NCI-H345 treated with DMSO at 0.1 percent for 48 hours (cell line): ENCODE measurements at regions not wholly inside any gene's neighbourhood (a gene's known extent, or its start where the extent isn't known, plus 50 kb on each side); places are given as distances from the start of the nearest gene placed in this dataset.
"Not testable (repeated sequence)": the region's sequence is repeated elsewhere in the genome, so short reads cannot be mapped to it uniquely, and the experiment has no call there.

ENCODE experiments used
- DNase-seq: peaks from one replicate; lab custom pipeline; 2025; ENCODE audit not compliant: unreplicated experiment; lab: John Stamatoyannopoulos, UW

DNA sequence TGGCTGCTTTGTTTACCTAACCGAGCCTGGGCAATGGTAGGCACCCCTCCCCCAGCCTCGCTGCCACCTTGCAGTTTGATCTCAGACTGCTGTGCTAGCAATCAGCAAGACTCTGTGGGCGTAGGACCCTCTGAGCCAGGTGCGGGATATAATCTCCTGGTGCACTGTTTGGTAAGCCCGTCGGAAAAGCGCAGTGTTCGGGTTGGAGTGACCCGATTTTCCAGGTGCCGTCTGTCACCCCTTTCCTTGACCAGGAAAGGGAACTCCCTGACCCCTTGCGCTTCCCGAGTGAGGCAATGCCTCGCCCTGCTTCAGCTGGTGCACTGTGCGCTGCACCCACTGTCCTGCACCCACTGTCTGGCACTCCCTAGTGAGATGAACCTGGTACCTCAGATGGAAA is 482.2 kb upstream of the SMC2 start:
- not testable (repeated sequence) for DNase-seq

DNA sequence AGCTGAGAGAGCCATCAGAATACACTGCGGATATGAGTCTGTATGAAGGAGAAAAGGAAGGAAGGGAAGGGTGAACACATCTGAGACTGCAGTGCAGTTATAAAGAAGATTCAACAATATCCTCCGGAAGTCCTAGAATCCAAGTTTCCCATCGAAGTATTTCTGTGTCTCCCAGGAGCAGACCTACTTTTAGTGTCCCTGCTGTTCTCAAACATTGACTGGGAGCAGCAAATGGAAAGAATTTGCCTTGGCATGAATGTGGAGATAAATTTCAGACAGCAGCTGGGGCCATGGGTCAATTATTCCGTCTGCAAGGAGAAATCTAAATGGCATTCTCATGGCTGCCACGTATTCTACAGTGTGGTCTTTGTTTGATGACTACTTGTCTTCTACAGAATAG is 478.1 kb upstream of the SMC2 start:
- DNase-seq, result no peak

- DNase-seq, result no peak
Observed at GRCh38 chr9:103617046-103617445, 477.1 kb upstream of the SMC2 start.

GRCh38 chr9:103625161-103625804 is 468.8 kb upstream of the SMC2 start:
- DNase-seq, result no peak

DNA sequence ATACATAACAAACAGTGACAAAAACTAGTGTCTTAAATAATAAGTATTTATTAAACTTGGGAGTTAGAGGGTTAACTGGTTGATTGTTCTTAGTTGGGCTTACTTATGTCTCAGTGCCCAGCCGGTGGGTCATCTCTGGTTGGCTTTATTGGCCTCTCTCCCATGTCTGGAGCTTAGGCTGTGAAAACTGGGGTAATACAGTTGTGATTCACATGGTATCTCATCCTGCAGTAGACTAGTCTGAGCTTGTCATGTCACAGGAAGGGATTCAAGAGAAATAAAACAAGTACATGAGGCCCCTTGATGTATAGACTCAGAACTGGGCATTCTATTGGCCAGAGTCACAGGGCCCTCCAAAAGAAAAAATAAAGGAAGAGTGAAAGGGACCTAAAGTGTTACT is 466.4 kb upstream of the SMC2 start:
- no peak for DNase-seq

- DNase-seq, result no peak
Observed at GRCh38 chr9:103649086-103649485, 445.0 kb upstream of the SMC2 start.

DNA sequence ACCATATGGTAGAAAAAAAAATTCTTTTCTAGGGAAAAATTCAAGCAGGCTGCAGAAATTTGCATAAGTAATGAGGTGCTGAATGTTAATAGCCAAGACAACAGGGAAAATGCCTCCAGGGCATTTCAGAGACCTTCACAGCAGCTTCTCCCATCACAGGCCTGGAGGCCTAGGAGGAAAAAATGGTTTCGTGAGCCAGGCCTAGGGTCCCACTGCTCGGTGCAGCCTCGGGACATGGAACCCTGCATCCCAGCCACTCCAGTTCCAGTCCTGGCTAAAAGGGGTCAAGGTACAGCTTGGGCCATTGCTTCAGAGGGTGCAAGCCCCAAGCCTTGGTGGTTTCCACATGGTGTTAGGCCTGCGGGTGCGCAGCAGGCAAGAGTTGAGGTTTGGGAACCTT is 436.0 kb upstream of the SMC2 start:
- DNase-seq, result no peak

DNA sequence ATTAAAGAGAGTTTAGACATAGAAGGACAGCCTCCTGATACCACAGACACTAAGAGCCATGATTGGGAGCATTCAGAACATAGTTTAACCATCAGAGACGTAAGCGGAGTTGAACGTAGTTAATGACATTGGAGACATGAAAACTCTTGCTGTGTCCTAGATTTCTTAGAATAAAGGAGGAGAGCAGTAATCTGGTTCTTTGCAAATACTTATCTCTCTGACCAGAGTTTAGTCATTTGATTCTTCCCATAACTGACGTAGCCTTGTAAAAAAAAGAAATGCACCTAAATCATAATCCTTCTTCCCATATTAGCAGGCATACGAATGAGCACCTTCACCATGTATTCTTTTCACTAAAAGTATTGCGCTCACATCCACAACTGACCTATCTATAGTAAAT is 433.3 kb upstream of the SMC2 start:
- no peak for DNase-seq

GRCh38 chr9:103661663-103662062 is 432.4 kb upstream of the SMC2 start:
- DNase-seq, result no peak

DNA sequence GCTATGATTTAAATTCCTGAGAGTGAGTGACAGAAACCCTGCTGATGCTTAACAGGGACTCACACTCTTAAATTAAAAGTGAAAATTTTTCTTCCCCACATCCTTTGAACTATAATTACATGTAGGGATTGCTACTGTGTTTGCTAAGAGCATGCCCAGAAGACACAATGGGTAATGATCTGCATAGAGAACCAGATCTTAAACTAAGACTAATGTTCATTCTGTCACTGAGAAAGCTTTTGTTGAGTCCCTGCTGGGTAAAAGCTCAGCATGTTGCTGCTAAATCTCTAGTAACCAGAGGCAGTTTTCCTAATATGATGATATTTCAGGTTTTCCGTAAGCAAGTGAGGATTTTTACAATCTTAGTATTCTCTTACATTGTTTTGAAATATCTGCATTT is 424.8 kb upstream of the SMC2 start:
- peak; percentile 1 for DNase-seq

- DNase-seq, result no peak
Observed at GRCh38 chr9:103674271-103674670, 419.8 kb upstream of the SMC2 start.

DNA sequence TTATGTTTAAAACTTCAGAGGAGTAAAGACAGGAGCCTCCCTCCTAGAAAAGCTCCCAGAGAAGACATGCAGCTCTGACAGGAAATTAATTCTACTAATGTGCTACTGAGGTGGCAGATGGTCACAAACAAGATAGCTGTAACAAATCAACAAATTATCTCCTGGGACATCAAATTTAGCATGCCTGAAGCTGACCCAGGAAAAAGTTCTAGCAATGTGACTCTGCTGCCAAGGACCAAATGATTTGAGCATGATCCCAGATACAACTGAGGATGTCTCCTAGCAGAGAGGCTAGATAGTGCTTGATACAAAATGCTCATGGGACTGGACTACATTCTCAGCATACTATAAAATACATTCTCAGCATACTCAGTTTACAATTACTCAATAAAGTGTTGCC is 413.5 kb upstream of the SMC2 start:
- DNase-seq, result no peak

- DNase-seq, result no peak
Observed at GRCh38 chr9:103681435-103681834, 412.7 kb upstream of the SMC2 start.

GRCh38 chr9:103700195-103700962 is 393.7 kb upstream of the SMC2 start:
- DNase-seq, result no peak

- peak; percentile 100 for DNase-seq
Observed at GRCh38 chr9:103702572-103702971, 391.5 kb upstream of the SMC2 start.

- no peak for DNase-seq
Observed at GRCh38 chr9:103707181-103707580, 386.9 kb upstream of the SMC2 start.

- DNase-seq, result no peak
Observed at GRCh38 chr9:103709366-103709765, 384.7 kb upstream of the SMC2 start.

DNA sequence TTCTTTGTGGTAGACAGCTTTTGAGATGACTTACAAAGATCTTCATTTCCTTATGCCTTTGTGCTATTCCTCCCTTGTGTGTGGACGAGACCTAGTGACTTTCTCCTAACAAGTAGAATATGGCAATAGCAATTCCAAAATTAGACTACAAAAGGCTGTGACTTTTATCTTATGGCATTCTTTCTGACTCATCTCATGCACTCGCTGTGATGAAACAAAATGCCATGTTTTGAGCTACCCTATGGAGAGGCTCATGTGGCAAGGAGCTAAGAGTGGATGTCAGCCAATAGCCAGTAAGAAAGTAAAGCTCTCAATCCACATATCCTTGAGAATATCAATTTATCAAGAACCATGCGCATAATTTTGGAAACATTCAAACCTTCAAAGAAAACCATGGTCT is 380.5 kb upstream of the SMC2 start:
- DNase-seq, result no peak

DNA sequence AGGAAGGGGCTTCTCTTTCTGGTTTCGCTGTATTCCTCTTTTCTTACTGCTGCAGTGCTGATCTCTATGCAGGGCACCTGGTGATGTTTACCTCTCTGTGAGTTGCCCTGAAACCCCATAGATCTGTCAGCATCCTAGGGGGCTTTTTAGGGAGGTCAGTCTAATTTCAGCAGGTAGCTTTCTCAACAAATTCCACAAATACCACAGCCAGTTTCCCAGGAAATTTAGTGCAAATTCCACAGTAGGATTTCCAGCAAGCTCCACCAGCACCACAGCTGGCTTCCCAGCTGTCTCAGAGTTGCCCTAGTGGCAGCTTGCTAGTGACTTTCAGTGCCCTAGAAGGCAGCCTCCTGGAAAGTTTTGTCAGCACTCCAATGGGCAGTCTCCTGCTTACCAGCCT is 379.1 kb upstream of the SMC2 start:
- DNase-seq, result no peak

DNA sequence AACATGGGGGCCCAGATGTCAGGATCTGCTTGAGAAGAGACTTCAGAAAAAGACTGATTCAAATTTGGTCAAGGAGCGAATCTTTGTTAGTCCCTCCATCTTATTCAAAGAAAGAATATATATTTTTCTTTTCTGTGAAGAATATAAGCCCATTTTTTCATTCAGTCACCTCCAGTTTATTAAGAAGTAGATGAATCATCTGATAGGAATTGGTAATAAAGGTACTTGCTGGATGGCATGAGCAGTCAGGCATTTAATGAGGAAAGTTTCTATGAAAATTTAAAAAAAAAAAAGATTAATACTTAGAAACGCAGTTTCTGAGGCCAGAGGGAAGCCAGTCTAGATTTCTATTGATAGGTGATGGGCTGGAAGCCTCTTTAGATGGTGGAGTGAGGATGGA is 373.1 kb upstream of the SMC2 start:
- no peak for DNase-seq

DNA sequence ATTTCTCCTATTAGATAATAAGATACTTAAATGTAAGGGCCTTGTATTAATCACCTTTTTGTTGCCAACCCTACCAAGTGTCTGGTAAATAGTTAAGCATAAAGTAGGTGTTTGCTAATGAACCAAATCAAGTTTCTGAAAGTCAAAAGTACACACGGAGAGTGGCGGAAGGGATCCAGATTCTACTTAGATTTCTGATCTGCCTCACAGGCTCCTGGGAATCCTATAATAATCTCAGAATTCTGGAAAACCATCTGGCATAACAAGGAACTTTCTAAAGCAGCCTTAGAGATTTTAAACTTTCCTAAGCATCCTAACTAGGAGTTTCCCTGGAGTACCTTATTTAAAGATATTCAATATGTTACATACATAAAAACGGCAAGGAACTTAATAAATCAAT is 363.2 kb upstream of the SMC2 start:
- DNase-seq, result no peak

GRCh38 chr9:103731541-103731940 is 362.6 kb upstream of the SMC2 start:
- DNase-seq, result no peak

GRCh38 chr9:103734471-103734870 is 359.6 kb upstream of the SMC2 start:
- no peak for DNase-seq
